ENCODE measurements at regions not wholly inside any gene's neighbourhood (a gene's known extent, or its start where the extent isn't known, plus 50 kb on each side); places are given as distances from the start of the nearest gene placed in this dataset.

GRCh38 chr13:74434782-74435181 is 300.6 kb upstream of the KLF12 start (continued):
- TF ChIP-seq RREB1 (CRISPR knock-in tag; IDR thresholded peaks at IDR 0.05) = no peak
- no peak for TF ChIP-seq PML (IDR thresholded peaks at IDR 0.05; ENCODE audit: low read length)
- no peak for TF ChIP-seq ZNF134 (CRISPR knock-in tag; conservative IDR thresholded peaks at IDR 0.05)
- TF ChIP-seq E2F3 (CRISPR knock-in tag; IDR thresholded peaks at IDR 0.05) = no peak
- TF ChIP-seq ELK3 (CRISPR knock-in tag; IDR thresholded peaks at IDR 0.05) = no peak
- TF ChIP-seq DMBX1 (CRISPR knock-in tag; IDR thresholded peaks at IDR 0.05; ENCODE audit: borderline replicate concordance) = no peak
- TF ChIP-seq ZNF253 (CRISPR knock-in tag; conservative IDR thresholded peaks at IDR 0.05) = no peak

Measured in K562 (cell line).